Type B pancreatic cell (in vitro differentiated cells): ENCODE measurements at regions not wholly inside any gene's neighbourhood (a gene's known extent, or its start where the extent isn't known, plus 50 kb on each side); places are given as distances from the start of the nearest gene placed in this dataset.

Experiments
- DNase-seq: peaks from one replicate; pipeline ENCODE4 v3.0.0; 2021; ENCODE audit warnings: mixed read lengths; ENCODE audit not compliant: unreplicated experiment; ENCODE audit errors: extremely low spot score
- H3K27ac Mint-ChIP-seq: 2 replicates; pipeline ENCODE4 v1.8.0; 2021; ENCODE audit warnings: mild to moderate bottlenecking, mixed read lengths
- H3K27me3 Mint-ChIP-seq: 2 replicates; pipeline ENCODE4 v1.8.0; 2021; ENCODE audit warnings: mixed read lengths
- H3K36me3 Mint-ChIP-seq: 2 replicates; pipeline ENCODE4 v1.8.0; 2021; ENCODE audit warnings: mixed read lengths
- H3K4me1 Mint-ChIP-seq: one replicate; pipeline ENCODE4 v1.8.0; 2021; ENCODE audit warnings: mixed read lengths; ENCODE audit not compliant: unreplicated experiment
- H3K4me3 Mint-ChIP-seq: 2 replicates; pipeline ENCODE4 v1.8.0; 2021; ENCODE audit warnings: mild to moderate bottlenecking, mixed read lengths
- H3K9me3 Mint-ChIP-seq: 2 replicates; pipeline ENCODE4 v1.8.0; 2021; ENCODE audit warnings: mixed read lengths
- CTCF ChIP-seq: fragments of 200-600 bp; sonication (generic); conservative IDR thresholded peaks from 2 replicates; pipeline ENCODE4 v1.5.0; 2021; ENCODE audit warnings: antibody characterized with exemption, mild to moderate bottlenecking

- Mint-ChIP-seq H3K36me3 (no peaks in the 10 kb centered on the region), H3K9me3 (no peaks in the 10 kb centered on the region), H3K4me1 (no peaks in the 10 kb centered on the region), H3K27ac (no peak overlapping the region), H3K27me3 (no peaks in the 10 kb centered on the region), H3K4me3 (no peak overlapping the region)
- TF ChIP-seq CTCF: no peak
- DNase-seq: no peak
These were observed 1509.2 kb downstream of the CDH11 start for GRCh38 chr16:63612462-63613227.

GRCh38 chr16:63606778-63607177 lies 1515.1 kb downstream of the CDH11 start:
- Mint-ChIP-seq H3K9me3 (no peaks in the 10 kb centered on the region), H3K4me3 (no peak overlapping the region), H3K36me3 (no peaks in the 10 kb centered on the region), H3K27me3 (no peaks in the 10 kb centered on the region), H3K27ac (no peak overlapping the region), H3K4me1 (no peaks in the 10 kb centered on the region)
- DNase-seq: no peak
- TF ChIP-seq CTCF: no peak

GRCh38 chr16:63602206-63602927 lies 1519.5 kb downstream of the CDH11 start:
- Mint-ChIP-seq H3K4me3 (no peak overlapping the region), H3K9me3 (no peaks in the 10 kb centered on the region), H3K27ac (no peak overlapping the region), H3K4me1 (no peaks in the 10 kb centered on the region), H3K36me3 (no peaks in the 10 kb centered on the region), H3K27me3 (no peaks in the 10 kb centered on the region)
- no peak for TF ChIP-seq CTCF
- no peak for DNase-seq

- no peaks in the 10 kb centered on the region for H3K36me3 Mint-ChIP-seq
- no peaks in the 10 kb centered on the region for H3K4me1 Mint-ChIP-seq
- H3K27me3 Mint-ChIP-seq: no peaks in the 10 kb centered on the region
- no peak for DNase-seq
- no peak overlapping the region for H3K4me3 Mint-ChIP-seq
- no peak for TF ChIP-seq CTCF
- no peak overlapping the region for H3K27ac Mint-ChIP-seq
- H3K9me3 Mint-ChIP-seq: no peaks in the 10 kb centered on the region
These were observed 1525.1 kb downstream of the CDH11 start for GRCh38 chr16:63596716-63597115.

GRCh38 chr16:63592852-63593251 lies 1529.0 kb downstream of the CDH11 start:
- Mint-ChIP-seq H3K4me3 (no peak overlapping the region), H3K27ac (no peak overlapping the region), H3K36me3 (no peaks in the 10 kb centered on the region), H3K27me3 (no peaks in the 10 kb centered on the region), H3K9me3 (no peaks in the 10 kb centered on the region), H3K4me1 (no peaks in the 10 kb centered on the region)
- DNase-seq: no peak
- TF ChIP-seq CTCF: no peak
